Activated CD4-positive, alpha-beta memory T cell treated with anti-CD3 and anti-CD28 coated beads for 36 hours (primary cell): ENCODE measurements at regions not wholly inside any gene's neighbourhood (a gene's known extent, or its start where the extent isn't known, plus 50 kb on each side); places are given as distances from the start of the nearest gene placed in this dataset.

Experiments
- CTCF ChIA-PET: fragments of 350-600 bp; sonication (Branson Sonifier 250); formaldehyde crosslinking; loops from one replicate; lab custom pipeline; 2021; ENCODE audit warnings: antibody characterized with exemption, inconsistent platforms; lab: Charles Lee
- POLR2A ChIA-PET: fragments of 350-600 bp; sonication (Branson Sonifier 250); formaldehyde crosslinking; loops from one replicate; lab custom pipeline; 2021; ENCODE audit warnings: antibody characterized with exemption; lab: Charles Lee
- DNase-seq: peaks from one replicate; pipeline ENCODE4 v3.0.0-alpha.2; 2020
- H3K27ac Mint-ChIP-seq: one replicate; pipeline ENCODE4 v1.8.0; 2021; ENCODE audit warnings: mixed read lengths
- H3K27me3 Mint-ChIP-seq: one replicate; pipeline ENCODE4 v1.8.0; 2021; ENCODE audit warnings: mixed read lengths
- H3K36me3 Mint-ChIP-seq: one replicate; pipeline ENCODE4 v1.8.0; 2021; ENCODE audit warnings: mixed read lengths
- H3K4me1 Mint-ChIP-seq: one replicate; pipeline ENCODE4 v1.8.0; 2021; ENCODE audit warnings: low read depth, mixed read lengths
- H3K4me3 Mint-ChIP-seq: one replicate; pipeline ENCODE4 v1.8.0; 2021; ENCODE audit warnings: mild to moderate bottlenecking, mixed read lengths
- H3K9me3 Mint-ChIP-seq: one replicate; pipeline ENCODE4 v1.8.0; 2021; ENCODE audit warnings: mixed read lengths
- intact Hi-C: fragments of 100-400 bp; cut with micrococcal nuclease; formaldehyde crosslinking; loops from one replicate; pipeline ENCODE4 v1.15.1; 2023

- no peaks in the 10 kb centered on the region for H3K9me3 Mint-ChIP-seq
- DNase-seq = no peak
- POLR2A ChIA-PET = no interaction called here
- intact Hi-C loops = no loop called here
- CTCF ChIA-PET = interaction anchor here (0.6 kb wide), 1 partner anchor 823 kb away, joined by 3 read pairs; no protein-coding TSS in a partner anchor
- H3K27ac Mint-ChIP-seq = no peak overlapping the region
- peaks cover 9% of the 10 kb centered on the region for H3K27me3 Mint-ChIP-seq
- H3K4me1 Mint-ChIP-seq = peaks cover 14% of the 10 kb centered on the region
- no peaks in the 10 kb centered on the region for H3K36me3 Mint-ChIP-seq
- H3K4me3 Mint-ChIP-seq = no peak overlapping the region
Measured at GRCh38 chr6:21442874-21443273, 150.7 kb upstream of the SOX4 start.

GRCh38 chr6:21444711-21445260 lies 148.8 kb upstream of the SOX4 start:
- Mint-ChIP-seq H3K9me3 (no peaks in the 10 kb centered on the region), H3K4me1 (no peaks in the 10 kb centered on the region), H3K27me3 (peaks cover 7% of the 10 kb centered on the region), H3K27ac (no peak overlapping the region), H3K36me3 (no peaks in the 10 kb centered on the region), H3K4me3 (no peak overlapping the region)
- CTCF ChIA-PET = no interaction called here
- no peak for DNase-seq
- POLR2A ChIA-PET = no interaction called here
- intact Hi-C loops = no loop called here

- Mint-ChIP-seq H3K4me3 (no peak overlapping the region), H3K4me1 (no peaks in the 10 kb centered on the region), H3K27ac (no peak overlapping the region), H3K9me3 (no peaks in the 10 kb centered on the region), H3K36me3 (no peaks in the 10 kb centered on the region), H3K27me3 (peaks cover 8% of the 10 kb centered on the region)
- ChIA-PET CTCF (no interaction called here), POLR2A (interaction anchor here (0.6 kb wide), 1 partner anchor 280 kb away, joined by 4 read pairs; no protein-coding TSS in a partner anchor)
- DNase-seq = no peak
- intact Hi-C loops = no loop called here
Measured at GRCh38 chr6:21447987-21448386, 145.6 kb upstream of the SOX4 start.

GRCh38 chr6:21448485-21449109 lies 145.0 kb upstream of the SOX4 start:
- ChIA-PET CTCF (no interaction called here), POLR2A (interaction anchor here (0.6 kb wide), 1 partner anchor 280 kb away, joined by 4 read pairs; no protein-coding TSS in a partner anchor)
- no peaks in the 10 kb centered on the region for H3K9me3 Mint-ChIP-seq
- no peaks in the 10 kb centered on the region for H3K4me1 Mint-ChIP-seq
- H3K27me3 Mint-ChIP-seq = peaks cover 8% of the 10 kb centered on the region
- no peak overlapping the region for H3K4me3 Mint-ChIP-seq
- DNase-seq = no peak
- intact Hi-C loops = no loop called here
- H3K36me3 Mint-ChIP-seq = no peaks in the 10 kb centered on the region
- no peak overlapping the region for H3K27ac Mint-ChIP-seq

GRCh38 chr6:21450149-21450548 lies 143.4 kb upstream of the SOX4 start:
- Mint-ChIP-seq H3K9me3 (no peaks in the 10 kb centered on the region), H3K27ac (no peak overlapping the region), H3K4me1 (no peaks in the 10 kb centered on the region), H3K4me3 (no peak overlapping the region), H3K36me3 (no peaks in the 10 kb centered on the region), H3K27me3 (peaks cover 7% of the 10 kb centered on the region)
- intact Hi-C loops = no loop called here
- ChIA-PET POLR2A (no interaction called here), CTCF (no interaction called here)
- DNase-seq = no peak

- no peaks in the 10 kb centered on the region for H3K9me3 Mint-ChIP-seq
- intact Hi-C loops = no loop called here
- no peak overlapping the region for H3K27ac Mint-ChIP-seq
- CTCF ChIA-PET = no interaction called here
- no peak for DNase-seq
- POLR2A ChIA-PET = no interaction called here
- H3K27me3 Mint-ChIP-seq = peaks cover 6% of the 10 kb centered on the region
- H3K36me3 Mint-ChIP-seq = no peaks in the 10 kb centered on the region
- no peaks in the 10 kb centered on the region for H3K4me1 Mint-ChIP-seq
- H3K4me3 Mint-ChIP-seq = no peak overlapping the region
Measured at GRCh38 chr6:21450628-21451027, 142.9 kb upstream of the SOX4 start.

GRCh38 chr6:21451546-21452013 lies 142.0 kb upstream of the SOX4 start:
- H3K36me3 Mint-ChIP-seq = no peaks in the 10 kb centered on the region
- DNase-seq = no peak
- no peaks in the 10 kb centered on the region for H3K4me1 Mint-ChIP-seq
- CTCF ChIA-PET = no interaction called here
- no peak overlapping the region for H3K4me3 Mint-ChIP-seq
- POLR2A ChIA-PET = no interaction called here
- H3K9me3 Mint-ChIP-seq = no peaks in the 10 kb centered on the region
- intact Hi-C loops = no loop called here
- H3K27me3 Mint-ChIP-seq = peaks cover 4% of the 10 kb centered on the region
- H3K27ac Mint-ChIP-seq = no peak overlapping the region

- POLR2A ChIA-PET = no interaction called here
- no peak for DNase-seq
- no peaks in the 10 kb centered on the region for H3K4me1 Mint-ChIP-seq
- no peak overlapping the region for H3K4me3 Mint-ChIP-seq
- H3K27me3 Mint-ChIP-seq = peaks cover 4% of the 10 kb centered on the region
- CTCF ChIA-PET = no interaction called here
- no peak overlapping the region for H3K27ac Mint-ChIP-seq
- H3K9me3 Mint-ChIP-seq = no peaks in the 10 kb centered on the region
- intact Hi-C loops = no loop called here
- no peaks in the 10 kb centered on the region for H3K36me3 Mint-ChIP-seq
Measured at GRCh38 chr6:21454262-21454661, 139.3 kb upstream of the SOX4 start.

GRCh38 chr6:21455071-21455470 lies 138.5 kb upstream of the SOX4 start:
- H3K4me1 Mint-ChIP-seq = no peaks in the 10 kb centered on the region
- H3K4me3 Mint-ChIP-seq = no peak overlapping the region
- H3K9me3 Mint-ChIP-seq = no peaks in the 10 kb centered on the region
- no peaks in the 10 kb centered on the region for H3K36me3 Mint-ChIP-seq
- ChIA-PET POLR2A (no interaction called here), CTCF (no interaction called here)
- intact Hi-C loops = no loop called here
- no peak overlapping the region for H3K27ac Mint-ChIP-seq
- H3K27me3 Mint-ChIP-seq = peaks cover 4% of the 10 kb centered on the region
- DNase-seq = no peak

GRCh38 chr6:21457647-21458046 lies 135.9 kb upstream of the SOX4 start:
- POLR2A ChIA-PET = no interaction called here
- Mint-ChIP-seq H3K27ac (no peak overlapping the region), H3K4me1 (no peaks in the 10 kb centered on the region), H3K27me3 (peaks cover 1% of the 10 kb centered on the region), H3K36me3 (no peaks in the 10 kb centered on the region), H3K9me3 (no peaks in the 10 kb centered on the region), H3K4me3 (no peak overlapping the region)
- CTCF ChIA-PET = no interaction called here
- intact Hi-C loops = no loop called here
- no peak for DNase-seq

- intact Hi-C loops = no loop called here
- DNase-seq = no peak
- CTCF ChIA-PET = no interaction called here
- no peaks in the 10 kb centered on the region for H3K36me3 Mint-ChIP-seq
- no peaks in the 10 kb centered on the region for H3K27me3 Mint-ChIP-seq
- POLR2A ChIA-PET = no interaction called here
- no peak overlapping the region for H3K4me3 Mint-ChIP-seq
- H3K4me1 Mint-ChIP-seq = no peaks in the 10 kb centered on the region
- H3K9me3 Mint-ChIP-seq = no peaks in the 10 kb centered on the region
- no peak overlapping the region for H3K27ac Mint-ChIP-seq
Measured at GRCh38 chr6:21459641-21460040, 133.9 kb upstream of the SOX4 start.

GRCh38 chr6:21461844-21462518 lies 131.6 kb upstream of the SOX4 start:
- POLR2A ChIA-PET = no interaction called here
- CTCF ChIA-PET = no interaction called here
- H3K9me3 Mint-ChIP-seq = no peaks in the 10 kb centered on the region
- H3K27ac Mint-ChIP-seq = no peak overlapping the region
- H3K4me3 Mint-ChIP-seq = no peak overlapping the region
- intact Hi-C loops = no loop called here
- no peaks in the 10 kb centered on the region for H3K36me3 Mint-ChIP-seq
- no peaks in the 10 kb centered on the region for H3K27me3 Mint-ChIP-seq
- DNase-seq = no peak
- H3K4me1 Mint-ChIP-seq = no peaks in the 10 kb centered on the region

- intact Hi-C loops = no loop called here
Measured at GRCh38 chr6:21462519-21462852, 131.1 kb upstream of the SOX4 start.

More at GRCh38 chr6:21462519-21462852, 131.1 kb upstream of the SOX4 start:
- ChIA-PET POLR2A (no interaction called here), CTCF (no interaction called here)
- H3K36me3 Mint-ChIP-seq = no peaks in the 10 kb centered on the region
- H3K27me3 Mint-ChIP-seq = no peaks in the 10 kb centered on the region
- H3K4me1 Mint-ChIP-seq = no peaks in the 10 kb centered on the region
- DNase-seq = no peak
- H3K9me3 Mint-ChIP-seq = no peaks in the 10 kb centered on the region
- H3K4me3 Mint-ChIP-seq = no peak overlapping the region
- H3K27ac Mint-ChIP-seq = no peak overlapping the region
